C4-2B (cell line): ENCODE measurements at regions not wholly inside any gene's neighbourhood (a gene's known extent, or its start where the extent isn't known, plus 50 kb on each side); places are given as distances from the start of the nearest gene placed in this dataset.

ENCODE experiments used
- CTCF ChIP-seq: fragments of 450-650 bp; conservative IDR thresholded peaks from 2 replicates; pipeline ENCODE4 v1.5.1; 2017; ENCODE audit warnings: mild to moderate bottlenecking
- ZFX ChIP-seq: fragments of 450-650 bp; IDR thresholded peaks from 2 replicates; pipeline ENCODE4 v1.6.1; 2017

- no peak for TF ChIP-seq CTCF
- TF ChIP-seq ZFX = no peak
Observed at GRCh38 chr13:73464758-73465616, 406.2 kb downstream of the KLF5 start.
